ENCODE measurements at regions not wholly inside any gene's neighbourhood (a gene's known extent, or its start where the extent isn't known, plus 50 kb on each side); places are given as distances from the start of the nearest gene placed in this dataset.

GRCh38 chr3:23666818-23667217, 138.9 kb upstream of the UBE2E1 start:
- H3K36me3 Mint-ChIP-seq (ENCODE audit: low read depth, unreplicated experiment): no peaks in the 10 kb centered on the region
- TF ChIP-seq EZH2 (IDR thresholded peaks at IDR 0.05; ENCODE audit: insufficient read depth, low read length) (no peak), CTCF (IDR thresholded peaks at IDR 0.05; ENCODE audit: insufficient read depth, low read depth, low read length) (no peak)
- Histone ChIP-seq H3K79me2 (ENCODE audit: insufficient read depth, low read length) (no peaks in the 10 kb centered on the region), H3K36me3 (ENCODE audit: insufficient read depth, low read length) (no peaks in the 10 kb centered on the region), H4K20me1 (ENCODE audit: insufficient read depth, low read length) (no peaks in the 10 kb centered on the region), H2AFZ (ENCODE audit: low read depth, low read length) (no peak overlapping the region), H3K27ac (ENCODE audit: low read depth, low read length) (no peak overlapping the region), H3K4me3 (ENCODE audit: insufficient read depth, low read depth, low read length) (no peak overlapping the region), H3K9ac (ENCODE audit: low read length) (no peak overlapping the region), H3K27me3 (ENCODE audit: insufficient read depth, low read length) (no peaks in the 10 kb centered on the region), H3K4me2 (ENCODE audit: low read length) (no peak overlapping the region), H3K9me3 (ENCODE audit: insufficient read depth, low read depth, low read length) (no peaks in the 10 kb centered on the region), H3K4me1 (ENCODE audit: insufficient read depth, low read length) (peaks cover 25% of the 10 kb centered on the region)
- no peaks in the 10 kb centered on the region for H3K9me3 Mint-ChIP-seq (ENCODE audit: unreplicated experiment)
- peaks cover 18% of the 10 kb centered on the region for H3K4me1 Mint-ChIP-seq (ENCODE audit: low read depth, unreplicated experiment)
- no peak overlapping the region for H3K4me3 Mint-ChIP-seq (ENCODE audit: unreplicated experiment)
- no peaks in the 10 kb centered on the region for H3K27me3 Mint-ChIP-seq (ENCODE audit: low read depth, unreplicated experiment)
- H3K27ac Mint-ChIP-seq (ENCODE audit: unreplicated experiment): no peak overlapping the region
- no peak for FAIRE-seq
- no peak for DNase-seq (ENCODE audit: low read depth)

GRCh38 chr3:23667536-23668429, 138.0 kb upstream of the UBE2E1 start:
- H3K4me3 ChIP-seq (ENCODE audit: insufficient read depth, low read depth, low read length): no peak overlapping the region
- no peaks in the 10 kb centered on the region for H3K9me3 ChIP-seq (ENCODE audit: insufficient read depth, low read depth, low read length)
- peak overlapping the region; percentile 36 for H2AFZ ChIP-seq (ENCODE audit: low read depth, low read length)
- no peaks in the 10 kb centered on the region for H3K9me3 Mint-ChIP-seq (ENCODE audit: unreplicated experiment)
- H3K27me3 Mint-ChIP-seq (ENCODE audit: low read depth, unreplicated experiment): peaks cover 2% of the 10 kb centered on the region
- H3K36me3 Mint-ChIP-seq (ENCODE audit: low read depth, unreplicated experiment): no peaks in the 10 kb centered on the region
- H3K27ac Mint-ChIP-seq (ENCODE audit: unreplicated experiment): peak overlapping the region; percentile 62
- no peaks in the 10 kb centered on the region for H3K36me3 ChIP-seq (ENCODE audit: insufficient read depth, low read length)
- H3K27me3 ChIP-seq (ENCODE audit: insufficient read depth, low read length): no peaks in the 10 kb centered on the region
- peak overlapping the region; percentile 63 for H3K27ac ChIP-seq (ENCODE audit: low read depth, low read length)
- FAIRE-seq: no peak
- H3K4me2 ChIP-seq (ENCODE audit: low read length): peak overlapping the region; percentile 63
- DNase-seq (ENCODE audit: low read depth): no peak
- H3K4me1 Mint-ChIP-seq (ENCODE audit: low read depth, unreplicated experiment): peaks cover 18% of the 10 kb centered on the region
- no peak for TF ChIP-seq CTCF (IDR thresholded peaks at IDR 0.05; ENCODE audit: insufficient read depth, low read depth, low read length)
- TF ChIP-seq EZH2 (IDR thresholded peaks at IDR 0.05; ENCODE audit: insufficient read depth, low read length): no peak
- no peaks in the 10 kb centered on the region for H3K79me2 ChIP-seq (ENCODE audit: insufficient read depth, low read length)
- H3K4me3 Mint-ChIP-seq (ENCODE audit: unreplicated experiment): no peak overlapping the region
- H3K9ac ChIP-seq (ENCODE audit: low read length): peak overlapping the region; percentile 19
- no peaks in the 10 kb centered on the region for H4K20me1 ChIP-seq (ENCODE audit: insufficient read depth, low read length)
- peaks cover 25% of the 10 kb centered on the region for H3K4me1 ChIP-seq (ENCODE audit: insufficient read depth, low read length)

- Histone ChIP-seq H3K4me3 (ENCODE audit: insufficient read depth, low read depth, low read length) (no peak overlapping the region), H4K20me1 (ENCODE audit: insufficient read depth, low read length) (no peaks in the 10 kb centered on the region), H2AFZ (ENCODE audit: low read depth, low read length) (peak overlapping the region; percentile 36), H3K27ac (ENCODE audit: low read depth, low read length) (peak overlapping the region; percentile 63), H3K79me2 (ENCODE audit: insufficient read depth, low read length) (no peaks in the 10 kb centered on the region), H3K4me1 (ENCODE audit: insufficient read depth, low read length) (peaks cover 25% of the 10 kb centered on the region), H3K9me3 (ENCODE audit: insufficient read depth, low read depth, low read length) (no peaks in the 10 kb centered on the region), H3K27me3 (ENCODE audit: insufficient read depth, low read length) (no peaks in the 10 kb centered on the region), H3K9ac (ENCODE audit: low read length) (peak overlapping the region; percentile 19), H3K36me3 (ENCODE audit: insufficient read depth, low read length) (no peaks in the 10 kb centered on the region), H3K4me2 (ENCODE audit: low read length) (peak overlapping the region; percentile 63)
- Mint-ChIP-seq H3K36me3 (ENCODE audit: low read depth, unreplicated experiment) (no peaks in the 10 kb centered on the region), H3K4me1 (ENCODE audit: low read depth, unreplicated experiment) (peaks cover 18% of the 10 kb centered on the region), H3K9me3 (ENCODE audit: unreplicated experiment) (no peaks in the 10 kb centered on the region), H3K4me3 (ENCODE audit: unreplicated experiment) (no peak overlapping the region), H3K27ac (ENCODE audit: unreplicated experiment) (peak overlapping the region; percentile 62), H3K27me3 (ENCODE audit: low read depth, unreplicated experiment) (peaks cover 2% of the 10 kb centered on the region)
- TF ChIP-seq EZH2 (IDR thresholded peaks at IDR 0.05; ENCODE audit: insufficient read depth, low read length) (no peak), CTCF (IDR thresholded peaks at IDR 0.05; ENCODE audit: insufficient read depth, low read depth, low read length) (no peak)
- FAIRE-seq: peak; percentile 39
- peak; percentile 92 for DNase-seq (ENCODE audit: low read depth)
Measured at GRCh38 chr3:23668430-23668904, 137.3 kb upstream of the UBE2E1 start.
